GM10248 (cell line): ENCODE measurements at regions not wholly inside any gene's neighbourhood (a gene's known extent, or its start where the extent isn't known, plus 50 kb on each side); places are given as distances from the start of the nearest gene placed in this dataset.
"Not testable (repeated sequence)": the region's sequence is repeated elsewhere in the genome, so short reads cannot be mapped to it uniquely, and the experiment has no call there.

Experiments used
- CTCF ChIA-PET: fragments of 300-600 bp; sonication (Branson Sonifier 250); formaldehyde crosslinking; extraction: SDS; loops from one replicate; lab custom pipeline; 2021; ENCODE audit warnings: antibody characterized with exemption; lab: Yijun Ruan, JAX
- POLR2A ChIA-PET: fragments of 350-650 bp; sonication (Branson Sonifier 250); formaldehyde crosslinking; extraction: SDS; loops from one replicate; lab custom pipeline; 2020; ENCODE audit warnings: antibody characterized with exemption; lab: Yijun Ruan, JAX
- DNase-seq: peaks from one replicate; pipeline ENCODE4 v3.0.0; 2012; ENCODE audit errors: extremely low spot score
- CTCF ChIP-seq: IDR thresholded peaks from 2 replicates; pipeline ENCODE4 v1.5.1; 2012; ENCODE audit warnings: mild to moderate bottlenecking, low read depth; ENCODE audit errors: extremely low read depth, missing control alignments, control extremely low read depth

GRCh38 chr14:43669355-43669754 lies 837.7 kb downstream of the FSCB start:
- TF ChIP-seq CTCF, result no peak
- no peak for DNase-seq
- CTCF ChIA-PET, result no interaction called here
- POLR2A ChIA-PET, result no interaction called here

GRCh38 chr14:43665570-43666267 lies 841.4 kb downstream of the FSCB start:
- DNase-seq, result no peak
- ChIA-PET POLR2A (no interaction called here), CTCF (interaction anchor here (0.7 kb wide), 1 partner anchor 16 kb away, joined by 3 read pairs; no protein-coding TSS in a partner anchor)
- no peak for TF ChIP-seq CTCF

GRCh38 chr14:43655194-43655593 lies 851.9 kb downstream of the FSCB start:
- POLR2A ChIA-PET, CTCF ChIA-PET, DNase-seq: not testable (repeated sequence)

GRCh38 chr14:43651896-43652295 lies 855.2 kb downstream of the FSCB start:
- ChIA-PET POLR2A (no interaction called here), CTCF (no interaction called here)
- no peak for DNase-seq
- TF ChIP-seq CTCF, result no peak

- CTCF ChIA-PET, result no interaction called here
- no peak for DNase-seq
- POLR2A ChIA-PET, result no interaction called here
- TF ChIP-seq CTCF, result no peak
These were observed 855.8 kb downstream of the FSCB start for GRCh38 chr14:43651185-43651787.

GRCh38 chr14:43649508-43649907 lies 857.6 kb downstream of the FSCB start:
- POLR2A ChIA-PET, result no interaction called here
- DNase-seq, result no peak

More at GRCh38 chr14:43649508-43649907, 857.6 kb downstream of the FSCB start:
- no peak for TF ChIP-seq CTCF
- CTCF ChIA-PET, result interaction anchor here (1.2 kb wide), 1 partner anchor 10 kb away, joined by 4 read pairs; no protein-coding TSS in a partner anchor
